Ishikawa (cell line): ENCODE measurements at regions not wholly inside any gene's neighbourhood (a gene's known extent, or its start where the extent isn't known, plus 50 kb on each side); places are given as distances from the start of the nearest gene placed in this dataset.

ENCODE experiments used
- CEBPB ChIP-seq: IDR thresholded peaks from 2 replicates; pipeline ENCODE4 v1.6.1; 2012
- CREB1 ChIP-seq: IDR thresholded peaks from 2 replicates; pipeline ENCODE4 v1.6.1; 2012; ENCODE audit warnings: low read depth
- EGR1 ChIP-seq: IDR thresholded peaks from 2 replicates; pipeline ENCODE4 v1.6.1; 2012
- EP300 ChIP-seq: IDR thresholded peaks from 2 replicates; pipeline ENCODE4 v1.6.1; 2012; ENCODE audit warnings: borderline replicate concordance
- FOXM1 ChIP-seq: IDR thresholded peaks from 2 replicates; pipeline ENCODE4 v1.6.1; 2012; ENCODE audit warnings: low read depth, borderline replicate concordance
- NFIC ChIP-seq: IDR thresholded peaks from 2 replicates; pipeline ENCODE4 v1.6.1; 2012
- RAD21 ChIP-seq: IDR thresholded peaks from 2 replicates; pipeline ENCODE4 v1.6.1; 2012; ENCODE audit warnings: low read depth
- TAF1 ChIP-seq: IDR thresholded peaks from 2 replicates; pipeline ENCODE4 v1.6.1; 2012; ENCODE audit warnings: low read depth, mild to moderate bottlenecking
- TCF12 ChIP-seq: IDR thresholded peaks from 2 replicates; pipeline ENCODE4 v1.6.1; 2012; ENCODE audit warnings: low read depth
- TEAD4 ChIP-seq: IDR thresholded peaks from 2 replicates; pipeline ENCODE4 v1.6.1; 2012
- YY1 ChIP-seq: IDR thresholded peaks from 2 replicates; pipeline ENCODE4 v1.6.1; 2012; ENCODE audit warnings: low read depth
- ZBTB7A ChIP-seq: IDR thresholded peaks from 2 replicates; pipeline ENCODE4 v1.6.1; 2012; ENCODE audit warnings: low read depth
- TF ChIP-seq, protein P1 (sequence below): IDR thresholded peaks from 2 replicates; pipeline ENCODE4 v1.6.1; 2012
- TF ChIP-seq, protein P2 (sequence below): IDR thresholded peaks from 2 replicates; pipeline ENCODE4 v1.6.1; 2012
- TF ChIP-seq, protein P3 (sequence below): IDR thresholded peaks from 2 replicates; pipeline ENCODE4 v1.6.1; 2012; ENCODE audit warnings: low read depth, mild to moderate bottlenecking

DNA sequence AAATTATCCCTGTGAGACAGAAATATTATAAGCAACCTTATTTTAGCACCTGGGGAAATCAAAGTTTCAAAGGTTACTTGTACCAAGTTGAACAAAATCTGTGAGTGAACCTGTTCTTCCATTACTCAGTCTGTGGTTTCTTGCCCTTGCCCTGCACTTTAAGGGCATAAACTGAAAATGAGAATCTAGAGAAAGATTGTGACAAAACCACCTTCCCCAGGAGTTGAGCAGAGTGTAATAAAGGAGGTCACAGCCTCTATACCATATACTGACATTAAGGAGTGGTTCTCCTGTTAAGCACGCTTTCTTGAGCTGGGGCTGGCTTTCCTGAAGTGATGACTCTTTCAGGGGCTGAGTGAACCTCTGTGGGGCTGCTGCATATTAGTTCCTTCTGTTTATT is 143.4 kb downstream of the PDCD6IP start:
- TF ChIP-seq TEAD4 (no peak), EP300 (no peak), FOXM1 (no peak), CEBPB (no peak), YY1 (no peak), CREB1 (no peak), TAF1 (no peak), EGR1 (no peak), ZBTB7A (no peak), RAD21 (no peak), NFIC (no peak), TCF12 (no peak)
- TF ChIP-seq, protein P1, sequence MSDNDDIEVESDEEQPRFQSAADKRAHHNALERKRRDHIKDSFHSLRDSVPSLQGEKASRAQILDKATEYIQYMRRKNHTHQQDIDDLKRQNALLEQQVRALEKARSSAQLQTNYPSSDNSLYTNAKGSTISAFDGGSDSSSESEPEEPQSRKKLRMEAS, result no peak
- TF ChIP-seq, protein P2, sequence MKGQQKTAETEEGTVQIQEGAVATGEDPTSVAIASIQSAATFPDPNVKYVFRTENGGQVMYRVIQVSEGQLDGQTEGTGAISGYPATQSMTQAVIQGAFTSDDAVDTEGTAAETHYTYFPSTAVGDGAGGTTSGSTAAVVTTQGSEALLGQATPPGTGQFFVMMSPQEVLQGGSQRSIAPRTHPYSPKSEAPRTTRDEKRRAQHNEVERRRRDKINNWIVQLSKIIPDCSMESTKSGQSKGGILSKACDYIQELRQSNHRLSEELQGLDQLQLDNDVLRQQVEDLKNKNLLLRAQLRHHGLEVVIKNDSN, result no peak
- TF ChIP-seq, protein P3, sequence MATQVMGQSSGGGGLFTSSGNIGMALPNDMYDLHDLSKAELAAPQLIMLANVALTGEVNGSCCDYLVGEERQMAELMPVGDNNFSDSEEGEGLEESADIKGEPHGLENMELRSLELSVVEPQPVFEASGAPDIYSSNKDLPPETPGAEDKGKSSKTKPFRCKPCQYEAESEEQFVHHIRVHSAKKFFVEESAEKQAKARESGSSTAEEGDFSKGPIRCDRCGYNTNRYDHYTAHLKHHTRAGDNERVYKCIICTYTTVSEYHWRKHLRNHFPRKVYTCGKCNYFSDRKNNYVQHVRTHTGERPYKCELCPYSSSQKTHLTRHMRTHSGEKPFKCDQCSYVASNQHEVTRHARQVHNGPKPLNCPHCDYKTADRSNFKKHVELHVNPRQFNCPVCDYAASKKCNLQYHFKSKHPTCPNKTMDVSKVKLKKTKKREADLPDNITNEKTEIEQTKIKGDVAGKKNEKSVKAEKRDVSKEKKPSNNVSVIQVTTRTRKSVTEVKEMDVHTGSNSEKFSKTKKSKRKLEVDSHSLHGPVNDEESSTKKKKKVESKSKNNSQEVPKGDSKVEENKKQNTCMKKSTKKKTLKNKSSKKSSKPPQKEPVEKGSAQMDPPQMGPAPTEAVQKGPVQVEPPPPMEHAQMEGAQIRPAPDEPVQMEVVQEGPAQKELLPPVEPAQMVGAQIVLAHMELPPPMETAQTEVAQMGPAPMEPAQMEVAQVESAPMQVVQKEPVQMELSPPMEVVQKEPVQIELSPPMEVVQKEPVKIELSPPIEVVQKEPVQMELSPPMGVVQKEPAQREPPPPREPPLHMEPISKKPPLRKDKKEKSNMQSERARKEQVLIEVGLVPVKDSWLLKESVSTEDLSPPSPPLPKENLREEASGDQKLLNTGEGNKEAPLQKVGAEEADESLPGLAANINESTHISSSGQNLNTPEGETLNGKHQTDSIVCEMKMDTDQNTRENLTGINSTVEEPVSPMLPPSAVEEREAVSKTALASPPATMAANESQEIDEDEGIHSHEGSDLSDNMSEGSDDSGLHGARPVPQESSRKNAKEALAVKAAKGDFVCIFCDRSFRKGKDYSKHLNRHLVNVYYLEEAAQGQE, result no peak

DNA sequence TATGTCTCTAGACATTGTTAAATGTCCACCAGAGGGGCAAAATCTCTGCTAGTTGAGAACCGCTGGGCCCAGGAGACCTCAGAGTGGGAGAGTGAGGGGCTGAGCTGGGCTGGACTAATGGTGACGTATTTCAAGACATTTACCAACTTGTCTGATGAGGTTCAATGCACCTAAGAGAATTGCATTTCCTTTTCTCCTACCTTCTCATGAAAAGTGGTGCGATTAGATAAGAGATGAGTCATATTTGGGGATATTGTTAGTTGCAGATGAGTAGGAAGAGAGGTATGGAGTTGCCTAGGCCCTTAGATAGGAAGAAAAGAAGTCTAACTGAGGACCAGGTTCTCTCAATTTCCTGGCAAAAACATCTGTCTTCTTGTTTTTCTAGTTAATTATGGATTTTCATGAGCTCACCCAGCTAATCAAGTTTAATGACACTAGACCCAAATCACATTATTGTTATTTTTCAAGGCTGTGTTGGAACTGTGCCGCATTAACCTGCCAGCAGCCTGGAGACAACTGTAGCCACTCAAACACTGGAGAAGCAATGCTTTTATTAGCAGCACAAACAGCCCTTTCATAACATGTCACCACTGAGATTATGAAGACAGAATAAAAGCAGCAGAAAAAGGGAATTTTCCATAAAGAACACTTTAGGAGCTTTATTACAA is 144.2 kb downstream of the PDCD6IP start:
- TF ChIP-seq ZBTB7A, result no peak
- TF ChIP-seq, protein P1, result no peak
- TF ChIP-seq, protein P2, result no peak
- TF ChIP-seq FOXM1, result no peak
- TF ChIP-seq, protein P3, result no peak
- no peak for TF ChIP-seq YY1
- TF ChIP-seq TAF1, result no peak
- no peak for TF ChIP-seq CREB1
- TF ChIP-seq TEAD4, result no peak
- TF ChIP-seq CEBPB, result no peak

DNA sequence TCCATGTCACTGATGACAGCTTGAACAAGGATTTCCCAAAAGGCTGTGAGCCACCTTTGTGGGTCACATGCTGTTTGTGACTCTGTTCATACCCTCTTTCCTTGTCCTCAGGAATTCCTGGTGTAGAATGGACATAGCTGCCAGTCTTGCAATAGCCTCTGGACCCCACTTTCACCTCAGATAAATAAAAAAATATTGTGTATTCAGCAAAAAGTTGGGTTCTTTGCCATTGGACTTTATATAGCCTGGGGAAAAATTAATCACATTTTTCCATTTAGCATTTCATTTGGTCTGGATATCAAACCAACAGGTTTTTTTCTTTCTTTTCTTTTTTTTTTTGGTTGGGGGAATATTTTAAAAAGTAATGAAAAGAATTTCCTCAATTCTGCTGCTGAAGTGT is 144.8 kb downstream of the PDCD6IP start:
- no peak for TF ChIP-seq CREB1
- TF ChIP-seq RAD21, result no peak
- no peak for TF ChIP-seq NFIC

DNA sequence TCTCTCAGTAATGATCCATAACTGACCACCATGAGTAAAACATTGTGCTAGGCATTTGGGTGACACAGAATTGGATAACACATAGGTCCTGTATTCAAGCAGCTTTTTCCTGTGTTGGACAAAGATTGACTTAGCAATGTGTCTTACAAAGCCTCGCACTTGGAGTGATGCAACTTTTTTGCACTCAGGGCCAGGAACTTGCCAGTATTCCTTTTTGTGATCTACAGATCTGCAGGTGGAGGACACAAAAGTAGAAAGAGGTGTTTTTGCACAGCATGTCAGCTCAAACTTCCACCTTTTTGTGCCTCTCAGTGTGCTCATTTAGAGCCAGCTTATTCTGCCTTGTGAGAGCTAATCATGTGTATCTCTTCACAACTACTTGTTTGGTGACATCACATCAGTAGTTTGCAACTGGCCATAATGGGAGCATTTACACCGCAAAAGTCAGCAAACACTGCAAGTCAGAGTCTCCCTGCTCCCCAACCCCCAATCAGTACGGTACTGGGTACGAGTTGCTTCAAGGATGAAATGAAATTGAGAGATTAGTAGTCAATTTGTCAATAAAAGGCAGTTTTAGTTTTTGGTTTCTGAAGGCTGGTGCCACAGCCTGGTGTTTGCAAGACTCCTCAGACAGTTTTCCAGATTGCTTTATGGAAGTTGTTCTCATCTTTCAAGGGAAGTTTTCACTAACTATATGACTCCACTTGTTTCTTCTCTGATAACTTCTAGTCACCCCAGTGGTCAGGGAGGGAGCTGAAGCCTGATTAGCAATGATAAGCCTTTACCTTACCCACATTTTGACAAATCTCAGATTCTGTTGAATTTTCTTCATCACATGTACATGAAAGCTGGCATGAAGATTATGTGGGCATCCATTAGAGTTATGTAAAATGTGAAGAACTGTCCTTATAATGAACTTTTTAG is 149.1 kb downstream of the PDCD6IP start:
- TF ChIP-seq, protein P1, result no peak
- TF ChIP-seq TCF12 (no peak), CEBPB (no peak), YY1 (no peak), EP300 (no peak), FOXM1 (no peak), RAD21 (no peak), NFIC (no peak), TEAD4 (no peak)
- TF ChIP-seq, protein P3, result no peak
- TF ChIP-seq, protein P2, result no peak
